GM19395 (cell line): ENCODE measurements at regions not wholly inside any gene's neighbourhood (a gene's known extent, or its start where the extent isn't known, plus 50 kb on each side); places are given as distances from the start of the nearest gene placed in this dataset.

Source experiments
- ATAC-seq: cut with Tn5 transposase; IDR thresholded peaks from one replicate; pipeline ENCODE4 v1.9.1; 2021; ENCODE audit warnings: mild to moderate bottlenecking, moderate library complexity; ENCODE audit not compliant: unreplicated experiment

- no peak for ATAC-seq
Observed at GRCh38 chr18:11237484-11237883, 88.1 kb upstream of the PIEZO2 start.

GRCh38 chr18:11237066-11237465, 87.7 kb upstream of the PIEZO2 start:
- ATAC-seq, result no peak

GRCh38 chr18:11224153-11224552, 74.8 kb upstream of the PIEZO2 start:
- ATAC-seq, result no peak

- ATAC-seq, result no peak
Observed at GRCh38 chr18:11219571-11219970, 70.2 kb upstream of the PIEZO2 start.

- no peak for ATAC-seq
Observed at GRCh38 chr18:11215216-11215615, 65.8 kb upstream of the PIEZO2 start.

GRCh38 chr18:11204020-11204419, 54.7 kb upstream of the PIEZO2 start:
- ATAC-seq, result no peak

GRCh38 chr18:11199477-11199876, 50.1 kb upstream of the PIEZO2 start:
- ATAC-seq, result no peak
